ENCODE measurements at regions not wholly inside any gene's neighbourhood (a gene's known extent, or its start where the extent isn't known, plus 50 kb on each side); places are given as distances from the start of the nearest gene placed in this dataset.

DNA sequence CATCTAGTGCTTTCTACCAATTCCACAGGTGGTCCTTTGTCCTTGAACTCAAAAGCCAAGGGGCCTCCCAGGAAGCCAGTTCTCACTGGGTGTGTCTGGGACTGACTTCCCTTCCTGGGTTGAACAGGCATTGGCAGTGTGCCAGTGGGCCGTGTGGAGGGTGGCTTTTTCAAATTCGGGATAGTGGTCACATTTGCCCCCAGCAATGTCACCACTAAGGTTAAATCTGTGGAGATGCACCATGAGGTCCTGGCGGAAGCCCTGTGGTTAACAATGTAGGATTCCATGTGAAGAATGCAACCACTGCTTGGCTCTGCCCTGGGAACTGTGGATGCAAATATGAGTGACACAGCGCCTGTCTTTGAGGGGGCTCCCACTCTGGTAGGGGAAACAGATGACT, 53.2 kb upstream of the MTNR1B start:
- Mint-ChIP-seq H3K27me3 (no peaks in the 10 kb centered on the region), H3K27ac (peak overlapping the region; percentile 42), H3K4me1 (ENCODE audit: low read depth) (peaks cover 3% of the 10 kb centered on the region), H3K4me3 (ENCODE audit: low read depth) (no peak overlapping the region), H3K36me3 (ENCODE audit: insufficient read depth) (no peaks in the 10 kb centered on the region), H3K9me3 (ENCODE audit: low read depth) (no peaks in the 10 kb centered on the region)
- no peak for DNase-seq (ENCODE audit: low spot score, unreplicated experiment)
- TF ChIP-seq CTCF (IDR thresholded peaks at IDR 0.05; ENCODE audit: unreplicated experiment): no peak

DNA sequence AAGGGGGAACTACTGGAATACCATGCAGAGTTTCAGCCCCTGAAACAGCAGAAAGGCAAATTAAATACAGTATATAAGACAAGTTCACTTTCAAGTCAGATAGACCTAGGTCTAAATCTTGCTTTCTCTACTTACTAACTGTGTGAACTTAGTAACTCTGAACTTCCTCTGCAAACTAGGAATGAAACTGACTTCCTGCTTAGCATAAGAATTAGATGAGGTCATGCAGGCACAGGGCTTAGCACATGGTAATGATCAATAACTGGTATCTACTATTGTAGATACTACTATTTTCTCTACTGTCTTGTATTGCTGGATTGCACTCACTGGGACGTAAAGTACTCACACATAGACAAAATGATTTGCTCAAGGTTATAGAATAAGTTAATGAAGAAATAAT, 51.5 kb upstream of the MTNR1B start:
- no peak for TF ChIP-seq CTCF (IDR thresholded peaks at IDR 0.05; ENCODE audit: unreplicated experiment)
- Mint-ChIP-seq H3K4me1 (ENCODE audit: low read depth) (peaks cover 3% of the 10 kb centered on the region), H3K4me3 (ENCODE audit: low read depth) (no peak overlapping the region), H3K36me3 (ENCODE audit: insufficient read depth) (no peaks in the 10 kb centered on the region), H3K27ac (no peak overlapping the region), H3K9me3 (ENCODE audit: low read depth) (no peaks in the 10 kb centered on the region), H3K27me3 (no peaks in the 10 kb centered on the region)
- DNase-seq (ENCODE audit: low spot score, unreplicated experiment): no peak

GRCh38 chr11:92919048-92919447, 50.4 kb upstream of the MTNR1B start:
- Mint-ChIP-seq H3K27ac (no peak overlapping the region), H3K27me3 (no peaks in the 10 kb centered on the region), H3K4me1 (ENCODE audit: low read depth) (peaks cover 3% of the 10 kb centered on the region), H3K9me3 (ENCODE audit: low read depth) (peaks cover under 1% of the 10 kb centered on the region), H3K36me3 (ENCODE audit: insufficient read depth) (no peaks in the 10 kb centered on the region), H3K4me3 (ENCODE audit: low read depth) (no peak overlapping the region)
- TF ChIP-seq CTCF (IDR thresholded peaks at IDR 0.05; ENCODE audit: unreplicated experiment): no peak
- no peak for DNase-seq (ENCODE audit: low spot score, unreplicated experiment)

Data from progenitor cell of endocrine pancreas (in vitro differentiated cells).